Esophagus muscularis mucosa (tissue), 4 donors: ENCODE measurements at regions not wholly inside any gene's neighbourhood (a gene's known extent, or its start where the extent isn't known, plus 50 kb on each side); places are given as distances from the start of the nearest gene placed in this dataset.

Source experiments
- DNase-seq: peaks from one replicate; pipeline ENCODE4 v3.0.0-alpha.2; 2017; ENCODE audit errors: extremely low spot score
- H3K27ac ChIP-seq, 4 donors: fragments of 200-600 bp; sonication (generic); replicated peaks in 1 of 4; 1 replicate in 3 of 4; 2 replicates in 1 of 4; pipeline ENCODE4 v1.5.1; 2016 to 2019; ENCODE audit warnings: mild to moderate bottlenecking in 1 of 4
- H3K27me3 ChIP-seq, 4 donors: fragments of 200-600 bp; sonication (generic); one replicate each; pipeline versions ENCODE4 v1.5.1 to v1.6.0; 2016 to 2019
- H3K36me3 ChIP-seq, 4 donors: fragments of 200-600 bp; sonication (generic); one replicate each; pipeline ENCODE4 v1.5.1; 2016 to 2019
- H3K4me1 ChIP-seq, 4 donors: fragments of 200-600 bp; sonication (generic); one replicate each; pipeline ENCODE4 v1.5.1; 2016 to 2019
- H3K4me3 ChIP-seq, 4 donors: fragments of 200-600 bp; sonication (generic); 1 replicate in 2 of 4; 2 replicates in 2 of 4; pipeline ENCODE4 v1.5.1; 2016 to 2019; ENCODE audit warnings: mild to moderate bottlenecking in 4 of 4, moderate library complexity in 1 of 4
- H3K9me3 ChIP-seq, 4 donors: fragments of 200-600 bp; sonication (generic); 1 replicate in 3 of 4; 2 replicates in 1 of 4; pipeline ENCODE4 v1.5.1; 2016 to 2019
- EP300 ChIP-seq: sonication (generic); formaldehyde crosslinking; IDR thresholded peaks from one replicate; pipeline ENCODE4 v1.6.1; 2017; ENCODE audit warnings: antibody characterized with exemption
- POLR2A ChIP-seq: fragments of 450-650 bp; IDR thresholded peaks from one replicate; pipeline ENCODE4 v1.6.1; 2017; ENCODE audit warnings: antibody characterized with exemption, moderate library complexity, mild to moderate bottlenecking, low read depth
- POLR2AphosphoS5 ChIP-seq, 2 donors: sonication (generic); formaldehyde crosslinking; IDR thresholded peaks; one replicate each; pipeline ENCODE4 v1.6.1; 2017; ENCODE audit warnings: antibody characterized with exemption in 2 of 2
- WGBS: methylation state at CpG from one replicate; pipeline ENCODE4 v1.1.5; 2018; 5-methylcytosine and 5-hydroxymethylcytosine counted together
- intact Hi-C: fragments of 100-400 bp; cut with DNase I; formaldehyde crosslinking; loops from one replicate; pipeline ENCODE4 v1.15.1; 2023
- TF ChIP-seq, protein P1 (sequence below), 3 experiments: fragments of 200-600 bp in 2 of 3; fragments of 450-650 bp in 1 of 3; sonication (generic) in 2 of 3; IDR thresholded peaks; one replicate each; pipeline ENCODE4 v1.5.1; 2017 to 2019; ENCODE audit warnings: antibody characterized with exemption in 3 of 3, mild to moderate bottlenecking in 2 of 3, moderate library complexity in 1 of 3

DNA sequence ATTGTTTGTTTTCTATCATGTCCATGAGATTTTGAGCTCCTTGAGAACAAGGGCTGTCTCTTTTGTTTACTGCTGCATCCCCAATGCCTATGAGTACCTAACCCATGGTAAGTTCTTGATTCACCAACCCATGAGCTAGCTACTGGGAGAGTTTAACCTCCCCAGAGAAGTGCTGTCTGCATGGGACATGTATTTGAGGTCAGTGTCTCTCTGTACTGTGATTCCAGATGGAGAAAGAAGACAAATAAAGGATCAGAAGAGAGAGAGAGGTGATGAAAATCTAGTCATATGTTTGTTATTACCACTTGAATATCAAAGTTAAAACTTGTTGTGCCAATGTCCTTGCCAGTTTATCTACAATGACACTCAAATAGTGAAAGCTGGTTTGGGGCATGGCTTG lies 421.8 kb downstream of the BCAT1 start:
- intact Hi-C loops, result no loop called here
- TF ChIP-seq POLR2AphosphoS5 (IDR thresholded peaks at IDR 0.05), result no peak
- TF ChIP-seq POLR2A, result no peak
- TF ChIP-seq, protein P1, sequence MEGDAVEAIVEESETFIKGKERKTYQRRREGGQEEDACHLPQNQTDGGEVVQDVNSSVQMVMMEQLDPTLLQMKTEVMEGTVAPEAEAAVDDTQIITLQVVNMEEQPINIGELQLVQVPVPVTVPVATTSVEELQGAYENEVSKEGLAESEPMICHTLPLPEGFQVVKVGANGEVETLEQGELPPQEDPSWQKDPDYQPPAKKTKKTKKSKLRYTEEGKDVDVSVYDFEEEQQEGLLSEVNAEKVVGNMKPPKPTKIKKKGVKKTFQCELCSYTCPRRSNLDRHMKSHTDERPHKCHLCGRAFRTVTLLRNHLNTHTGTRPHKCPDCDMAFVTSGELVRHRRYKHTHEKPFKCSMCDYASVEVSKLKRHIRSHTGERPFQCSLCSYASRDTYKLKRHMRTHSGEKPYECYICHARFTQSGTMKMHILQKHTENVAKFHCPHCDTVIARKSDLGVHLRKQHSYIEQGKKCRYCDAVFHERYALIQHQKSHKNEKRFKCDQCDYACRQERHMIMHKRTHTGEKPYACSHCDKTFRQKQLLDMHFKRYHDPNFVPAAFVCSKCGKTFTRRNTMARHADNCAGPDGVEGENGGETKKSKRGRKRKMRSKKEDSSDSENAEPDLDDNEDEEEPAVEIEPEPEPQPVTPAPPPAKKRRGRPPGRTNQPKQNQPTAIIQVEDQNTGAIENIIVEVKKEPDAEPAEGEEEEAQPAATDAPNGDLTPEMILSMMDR (IDR thresholded peaks at IDR 0.05), result no peak
- TF ChIP-seq EP300, result no peak
- Histone ChIP-seq H3K4me1 (no peaks in the 10 kb centered on the region), H3K9me3 (peaks cover 0 to 4% (median 0%) of the 10 kb centered on the region in 4 donors), H3K27me3 (no peaks in the 10 kb centered on the region), H3K4me3 (no peak overlapping the region), H3K36me3 (no peaks in the 10 kb centered on the region), H3K27ac (no peak overlapping the region)
- DNase-seq, result no peak

DNA sequence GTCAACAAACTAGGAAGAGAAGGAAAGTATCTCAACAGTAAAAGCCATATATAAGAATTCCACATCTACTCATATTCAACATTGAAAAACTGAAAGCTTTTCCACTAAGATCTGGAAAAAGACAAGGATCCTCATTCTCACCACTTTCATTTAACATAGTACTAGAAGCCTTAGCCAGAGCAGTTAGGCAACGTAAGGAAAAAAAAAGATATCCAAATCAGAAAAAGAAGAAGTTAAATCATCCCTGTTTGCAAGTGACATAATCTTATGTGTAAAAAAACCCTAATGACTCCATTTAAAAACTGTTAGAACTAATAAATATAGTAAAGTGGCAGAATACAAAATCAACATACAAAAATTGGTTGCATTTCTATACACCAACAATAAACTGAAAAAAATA lies 426.2 kb downstream of the BCAT1 start:
- no peak overlapping the region for H3K4me3 ChIP-seq
- H3K9me3 ChIP-seq, result peaks cover 0 to 25% (median 20%) of the 10 kb centered on the region in 4 donors
- H3K36me3 ChIP-seq, result no peaks in the 10 kb centered on the region
- intact Hi-C loops, result no loop called here
- no peak for DNase-seq
- H3K27me3 ChIP-seq, result no peaks in the 10 kb centered on the region
- no peak overlapping the region for H3K27ac ChIP-seq
- no peaks in the 10 kb centered on the region for H3K4me1 ChIP-seq
- TF ChIP-seq POLR2AphosphoS5 (IDR thresholded peaks at IDR 0.05) (no peak), EP300 (no peak), POLR2A (no peak)
- TF ChIP-seq, protein P1 (IDR thresholded peaks at IDR 0.05), result no peak
- 78% methylated on average over 1 of the region's 1 CpG for WGBS

DNA sequence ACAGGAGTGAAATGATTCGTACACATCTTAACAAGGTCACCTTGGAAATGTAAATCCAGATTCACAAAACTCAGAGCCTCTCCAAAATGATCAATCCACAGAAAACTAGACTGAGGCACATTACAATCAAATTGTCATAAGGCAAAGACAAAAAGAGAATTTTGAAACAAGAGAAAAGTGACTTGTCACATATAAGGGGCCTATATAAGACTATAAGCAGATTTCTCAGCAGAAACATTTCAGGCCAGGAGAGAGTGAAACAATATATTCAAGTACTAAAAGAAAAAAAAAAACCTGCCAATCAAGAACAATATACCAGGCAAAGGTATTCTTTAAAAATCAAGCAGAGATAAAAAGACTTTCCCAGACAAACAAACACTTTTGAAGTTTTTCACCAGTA lies 429.1 kb downstream of the BCAT1 start:
- Histone ChIP-seq H3K4me1 (no peaks in the 10 kb centered on the region), H3K27ac (no peak overlapping the region), H3K27me3 (no peaks in the 10 kb centered on the region), H3K9me3 (peaks cover 0 to 25% (median 20%) of the 10 kb centered on the region in 4 donors), H3K4me3 (no peak overlapping the region), H3K36me3 (no peaks in the 10 kb centered on the region)
- WGBS, result 97% methylated on average over 1 of the region's 1 CpG
- intact Hi-C loops, result no loop called here
- no peak for DNase-seq
- TF ChIP-seq, protein P1 (IDR thresholded peaks at IDR 0.05), result no peak
- TF ChIP-seq EP300, result no peak

DNA sequence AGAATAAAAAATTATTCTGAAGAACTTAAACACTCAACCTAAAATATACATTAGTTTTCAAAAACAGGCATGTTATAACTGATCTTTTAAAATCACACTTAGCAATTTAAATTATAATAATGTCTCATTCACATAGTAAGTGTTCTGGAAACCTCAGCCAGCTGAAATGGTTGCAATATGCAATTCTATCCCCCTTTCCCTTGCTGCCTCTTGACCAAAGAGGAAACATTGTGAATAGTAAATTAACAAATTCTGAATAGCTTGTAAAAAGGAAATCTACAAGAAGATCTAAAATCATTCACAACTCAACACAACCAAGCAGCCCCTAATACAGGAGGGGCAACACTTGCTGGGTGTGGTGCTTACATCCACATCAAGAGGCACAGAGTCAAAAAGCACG lies 431.9 kb downstream of the BCAT1 start:
- Histone ChIP-seq H3K36me3 (no peaks in the 10 kb centered on the region), H3K27ac (no peak overlapping the region), H3K4me3 (no peak overlapping the region), H3K27me3 (no peaks in the 10 kb centered on the region), H3K9me3 (peaks cover 0 to 23% (median 19%) of the 10 kb centered on the region in 4 donors), H3K4me1 (no peaks in the 10 kb centered on the region)
- intact Hi-C loops, result no loop called here
- DNase-seq, result no peak
- WGBS, result 70% methylated on average over 1 of the region's 1 CpG
- TF ChIP-seq, protein P1 (IDR thresholded peaks at IDR 0.05), result no peak
- TF ChIP-seq POLR2A (no peak), EP300 (no peak), POLR2AphosphoS5 (IDR thresholded peaks at IDR 0.05) (no peak)

DNA sequence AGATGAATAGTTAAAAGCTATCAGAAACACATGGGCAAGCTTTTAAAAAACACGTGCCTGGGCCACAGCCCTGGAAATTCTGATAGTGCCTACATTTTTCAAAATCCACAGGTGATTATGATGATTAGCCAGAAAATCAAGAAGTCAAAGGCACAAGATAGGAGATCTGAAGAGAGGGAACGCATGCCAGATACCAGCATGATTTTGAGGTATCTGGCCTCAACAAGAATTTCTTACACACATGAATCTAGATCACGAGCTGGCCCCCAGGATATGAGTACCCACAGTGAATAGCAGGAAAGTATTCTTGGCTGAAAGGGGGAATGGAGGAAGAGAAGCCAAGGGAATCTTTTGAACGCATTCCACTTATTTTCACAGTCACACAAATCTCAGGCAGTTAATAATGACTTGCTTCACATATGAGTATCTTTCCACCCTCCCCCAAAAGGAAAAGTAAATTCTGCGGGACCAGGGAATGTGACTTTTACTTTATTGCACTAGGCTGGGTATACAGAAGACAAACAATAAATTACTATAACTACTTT lies 438.2 kb downstream of the BCAT1 start:
- H3K4me1 ChIP-seq, result no peaks in the 10 kb centered on the region
- H3K36me3 ChIP-seq, result no peaks in the 10 kb centered on the region
- no peak overlapping the region for H3K4me3 ChIP-seq
- no peak overlapping the region for H3K27ac ChIP-seq
- intact Hi-C loops, result no loop called here
- TF ChIP-seq, protein P1 (IDR thresholded peaks at IDR 0.05), result no peak
- TF ChIP-seq POLR2A, result no peak
- no peak for TF ChIP-seq POLR2AphosphoS5 (IDR thresholded peaks at IDR 0.05)
- TF ChIP-seq EP300, result no peak
- no peaks in the 10 kb centered on the region for H3K27me3 ChIP-seq
- no peak for DNase-seq
- no peaks in the 10 kb centered on the region for H3K9me3 ChIP-seq
- 88% methylated on average over 5 of the region's 5 CpGs for WGBS
